ENCODE measurements at regions not wholly inside any gene's neighbourhood (a gene's known extent, or its start where the extent isn't known, plus 50 kb on each side); places are given as distances from the start of the nearest gene placed in this dataset.

DNA sequence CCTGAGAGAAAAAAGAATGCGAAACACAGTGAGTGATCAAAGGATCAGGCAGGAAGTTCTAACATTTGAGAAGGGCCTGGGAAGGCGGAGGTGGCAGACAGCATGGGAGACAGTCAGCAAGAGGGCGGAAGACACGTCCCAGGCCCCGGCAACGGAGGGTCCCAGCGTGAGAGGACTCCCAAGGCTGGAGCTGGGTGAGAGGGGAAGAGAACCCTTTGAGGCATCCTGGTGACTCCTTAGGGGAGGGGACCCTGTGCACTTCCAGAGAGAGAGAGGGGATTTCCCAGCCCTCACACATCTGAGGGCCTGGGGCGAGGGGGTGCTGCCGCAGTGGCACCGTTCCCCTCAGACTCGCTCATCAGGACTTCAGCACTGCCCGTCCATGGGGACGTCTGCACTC lies 133.4 kb downstream of the RTP5 start:
- H2BK12ac ChIP-seq (ENCODE audit: low read depth, low read length): no peak overlapping the region
- H3K9me3 ChIP-seq (ENCODE audit: insufficient read depth in 2 of 2, low read depth in 1 of 2, low read length in 1 of 2): peaks cover 7 to 43% of the 10 kb centered on the region in 2 experiments; a peak in 3 of 4 replicates
- H2BK5ac ChIP-seq (ENCODE audit: low read depth, low read length): no peak overlapping the region
- no peak overlapping the region for H3K27ac ChIP-seq (ENCODE audit: low read depth, low read length)
- no peak overlapping the region for H2BK15ac ChIP-seq (ENCODE audit: low read length)
- H3K79me2 ChIP-seq (ENCODE audit: control insufficient read depth in 1 of 2, insufficient read depth in 2 of 2, low read length in 2 of 2): no peaks in the 10 kb centered on the region
- 95% methylated on average over 13 of the region's 13 CpGs; no CpG with 5 or more reads in 1 of the 2 experiments for WGBS, 2 experiments (ENCODE audit: extremely low coverage in 1 of 2, insufficient coverage in 1 of 2, insufficient read length in 1 of 2, insufficient replicate concordance in 2 of 2, low coverage in 1 of 2, low lambda C conversion rate in 2 of 2, missing lambda C conversion rate in 1 of 2)
- H3K56ac ChIP-seq (replicated peaks; ENCODE audit: insufficient read length, low read depth, low read length): no peak overlapping the region
- no peaks in the 10 kb centered on the region for H3K4me1 ChIP-seq (replicated peaks in 1 of 4; ENCODE audit: control insufficient read depth in 3 of 4, insufficient read depth in 4 of 4, low read length in 3 of 4)
- no peak overlapping the region for H3K9ac ChIP-seq (replicated peaks in 1 of 4; ENCODE audit: extremely low read depth in 1 of 4, low read depth in 3 of 4, low read length in 3 of 4)
- H4K91ac ChIP-seq (replicated peaks; ENCODE audit: insufficient read length, low read length): no peak overlapping the region
- no peaks in the 10 kb centered on the region for H4K20me1 ChIP-seq (replicated peaks in 1 of 2; ENCODE audit: control insufficient read depth in 1 of 2, insufficient read depth in 2 of 2, low read length in 2 of 2)
- ChIA-PET POLR2A (ENCODE audit: partially characterized antibody) (no interaction called here), CTCF (ENCODE audit: partially characterized antibody) (no interaction called here)
- DNase-seq (ENCODE audit: low read depth in 1 of 2, low spot score in 2 of 2) (no peak), FAIRE-seq (no peak)
- no peak overlapping the region for H2BK20ac ChIP-seq (ENCODE audit: low read length)
- no peak overlapping the region for H4K8ac ChIP-seq (ENCODE audit: extremely low read depth, insufficient read depth, low read length)
- no peak overlapping the region for H3K14ac ChIP-seq (ENCODE audit: insufficient read length)
- H3K79me1 ChIP-seq (ENCODE audit: low read depth, low read length): no peaks in the 10 kb centered on the region
- H3K23ac ChIP-seq (ENCODE audit: insufficient read length): no peak overlapping the region
- no peak overlapping the region for H2AFZ ChIP-seq (ENCODE audit: low read length)
- no peak overlapping the region for H2AK5ac ChIP-seq (ENCODE audit: low read depth, low read length)
- H3K4me2 ChIP-seq (ENCODE audit: insufficient read depth in 1 of 2, low read depth in 2 of 2, low read length in 2 of 2): no peak overlapping the region
- H4K5ac ChIP-seq (ENCODE audit: insufficient read length, low read depth, low read length): no peak overlapping the region
- no peaks in the 10 kb centered on the region for H3K23me2 ChIP-seq (ENCODE audit: low read depth, low read length)
- H2BK120ac ChIP-seq (replicated peaks; ENCODE audit: low read depth, low read length): no peak overlapping the region
- no peak overlapping the region for H3K18ac ChIP-seq (ENCODE audit: extremely low read depth, low read length)
- H3K4me3 ChIP-seq (ENCODE audit: extremely low read depth in 1 of 4, insufficient read depth in 2 of 4, low read depth in 3 of 4, low read length in 4 of 4): no peak overlapping the region
- H3K27me3 ChIP-seq (replicated peaks in 1 of 4; ENCODE audit: control insufficient read depth in 3 of 4, extremely low read depth in 1 of 4, insufficient read depth in 3 of 4, low read length in 3 of 4): no peaks in the 10 kb centered on the region
- H3K36me3 ChIP-seq (ENCODE audit: control insufficient read depth in 2 of 4, insufficient read depth in 4 of 4, low read length in 3 of 4): no peaks in the 10 kb centered on the region
- no peak overlapping the region for H3K4ac ChIP-seq (replicated peaks; ENCODE audit: insufficient read length, low read depth, low read length)
- TF ChIP-seq E2F6 (IDR thresholded peaks at IDR 0.05) (no peak), TCF12 (IDR thresholded peaks at IDR 0.05; ENCODE audit: low read depth, low read length) (no peak), SP2 (IDR thresholded peaks at IDR 0.05; ENCODE audit: low read length) (no peak), JUND (IDR thresholded peaks at IDR 0.05; ENCODE audit: low read length) (no peak), PHF8 (conservative IDR thresholded peaks at IDR 0.05; ENCODE audit: low read depth, low read length) (no peak), TAF7 (optimal IDR thresholded peaks at IDR 0.05; ENCODE audit: borderline replicate concordance, low read depth, low read length) (no peak), USF2 (IDR thresholded peaks at IDR 0.05; ENCODE audit: low read length) (no peak)

All from H1 (cell line).